Stimulated activated CD4-positive, alpha-beta T cell treated with anti-CD3 and anti-CD28 coated beads, Interleukin-15, amount 100 ng/mL, for 24 hours (primary cell): ENCODE measurements at regions not wholly inside any gene's neighbourhood (a gene's known extent, or its start where the extent isn't known, plus 50 kb on each side); places are given as distances from the start of the nearest gene placed in this dataset.
"Not testable (repeated sequence)": the region's sequence is repeated elsewhere in the genome, so short reads cannot be mapped to it uniquely, and the experiment has no call there.

Experiments
- DNase-seq: peaks from one replicate; pipeline ENCODE4 v3.0.0-alpha.2; 2020

DNA sequence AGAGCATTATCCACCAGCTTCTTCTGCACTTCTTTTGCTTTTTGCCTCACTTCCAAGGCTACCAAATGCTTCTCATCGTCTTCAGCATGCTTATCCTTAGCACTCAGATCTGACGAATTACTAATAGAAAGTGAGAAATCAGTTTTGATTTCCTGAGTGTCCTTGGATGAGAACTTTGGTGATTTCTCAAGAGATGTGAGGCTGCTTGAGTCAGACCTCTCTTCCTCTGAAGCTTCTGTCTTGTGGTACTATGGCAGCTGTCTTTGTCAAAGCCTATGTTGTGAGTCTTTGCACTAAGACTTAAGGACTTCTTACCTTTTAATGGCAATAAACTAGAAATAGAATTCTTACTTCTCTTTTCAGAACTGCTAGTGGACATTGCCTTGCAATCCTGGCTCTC is 169.9 kb downstream of the CPE start:
- DNase-seq, result no peak

GRCh38 chr4:165553221-165553810 is 174.5 kb downstream of the CPE start:
- no peak for DNase-seq

GRCh38 chr4:165555302-165555701 is 176.5 kb downstream of the CPE start:
- no peak for DNase-seq

DNA sequence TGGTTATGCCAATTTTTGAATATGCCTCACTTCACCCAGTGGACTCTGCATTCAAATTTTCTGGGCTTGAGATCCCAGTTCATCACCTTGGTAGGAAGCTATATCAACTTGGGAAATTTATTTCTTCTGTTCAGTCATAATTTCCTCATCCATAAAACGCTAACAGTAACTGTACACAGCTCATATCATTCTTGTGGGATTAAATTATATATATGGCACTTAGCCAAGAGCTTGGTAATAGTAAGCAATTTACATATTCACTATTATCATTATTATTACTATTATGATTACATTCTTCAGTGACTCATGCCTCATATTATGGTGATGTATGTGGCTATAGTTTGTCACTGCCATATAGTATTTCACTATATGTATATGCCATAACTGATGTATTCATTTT is 177.6 kb downstream of the CPE start:
- no peak for DNase-seq

DNA sequence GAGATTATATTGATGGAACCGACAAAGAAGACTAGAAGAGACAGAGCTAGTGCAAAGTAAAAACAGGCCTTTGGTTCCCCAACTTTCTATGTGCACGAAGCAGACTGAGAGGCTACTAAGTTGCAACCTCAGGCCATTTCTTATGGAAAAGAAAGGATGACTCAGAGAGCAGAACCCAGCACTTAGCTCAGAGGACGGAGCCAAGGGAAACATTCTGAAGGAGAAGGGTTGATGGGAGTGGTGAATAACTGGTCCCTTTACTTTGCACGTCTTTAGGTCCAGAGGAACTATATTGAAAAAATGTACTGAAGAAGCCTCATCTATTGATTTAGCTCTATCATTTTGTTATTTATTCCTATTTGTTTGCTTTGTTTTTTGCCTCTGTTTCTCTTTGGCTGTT is 182.1 kb downstream of the CPE start:
- no peak for DNase-seq

DNA sequence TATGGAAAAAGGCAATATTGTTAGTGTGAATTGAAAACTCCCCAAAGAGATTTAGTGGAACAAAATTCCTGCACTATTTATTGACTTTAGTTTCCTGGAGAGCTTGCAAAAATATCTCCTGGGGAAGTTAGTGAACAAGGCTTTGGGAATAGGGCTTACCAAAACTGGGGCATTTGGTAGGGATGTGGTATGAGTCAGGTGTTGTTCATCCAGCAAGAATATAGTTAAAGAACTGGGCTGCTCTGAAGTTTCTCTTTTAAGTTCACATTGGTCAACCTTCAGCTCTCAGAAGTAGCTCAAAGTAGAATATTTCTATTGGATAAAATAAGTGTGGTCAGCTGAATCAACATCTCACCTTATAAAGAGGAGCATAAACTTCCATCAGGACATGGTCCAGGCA is 185.0 kb downstream of the CPE start:
- DNase-seq, result no peak

GRCh38 chr4:165569031-165569430 is 190.2 kb downstream of the CPE start:
- no peak for DNase-seq

DNA sequence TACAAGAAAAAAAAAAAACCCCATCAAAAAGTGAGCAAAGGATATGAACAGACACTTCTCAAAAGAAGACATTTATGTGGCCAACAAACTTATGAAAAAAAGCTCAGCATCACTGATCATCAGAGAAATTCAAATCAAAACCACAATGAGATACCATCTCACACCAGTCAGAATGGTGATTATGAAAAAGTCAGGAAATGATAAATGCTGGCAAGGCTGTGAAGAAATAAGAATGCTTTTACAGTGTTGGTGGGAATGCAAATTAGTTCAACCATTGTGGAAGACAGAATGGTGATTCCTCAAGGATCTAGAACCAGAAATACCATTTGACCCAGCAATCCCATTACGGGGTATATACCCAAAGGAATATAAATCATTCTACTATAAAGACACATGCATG is 192.7 kb downstream of the CPE start:
- DNase-seq, result not testable (repeated sequence)

- DNase-seq, result no peak
Measured at GRCh38 chr4:165580351-165580905, 201.6 kb downstream of the CPE start.

GRCh38 chr4:165583341-165583740 is 204.5 kb downstream of the CPE start:
- DNase-seq, result no peak

DNA sequence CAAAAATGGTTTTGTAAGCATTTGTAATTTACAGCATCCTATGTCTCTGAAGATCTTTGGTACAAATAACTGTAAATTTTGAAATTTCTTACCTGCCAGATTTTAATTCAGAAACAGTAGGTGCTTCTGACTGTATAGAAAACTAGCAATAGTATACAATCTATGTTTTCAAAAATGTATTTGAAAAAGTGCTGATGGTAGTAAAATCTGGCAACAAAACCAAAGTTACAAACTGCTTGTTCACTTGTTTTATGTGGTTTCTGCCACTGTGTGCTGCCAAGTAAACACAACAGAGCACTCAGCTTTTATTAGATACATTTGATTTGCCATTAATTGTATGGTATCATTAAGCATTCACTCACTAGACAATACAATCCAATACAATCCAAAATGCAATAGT is 206.1 kb downstream of the CPE start:
- no peak for DNase-seq

DNA sequence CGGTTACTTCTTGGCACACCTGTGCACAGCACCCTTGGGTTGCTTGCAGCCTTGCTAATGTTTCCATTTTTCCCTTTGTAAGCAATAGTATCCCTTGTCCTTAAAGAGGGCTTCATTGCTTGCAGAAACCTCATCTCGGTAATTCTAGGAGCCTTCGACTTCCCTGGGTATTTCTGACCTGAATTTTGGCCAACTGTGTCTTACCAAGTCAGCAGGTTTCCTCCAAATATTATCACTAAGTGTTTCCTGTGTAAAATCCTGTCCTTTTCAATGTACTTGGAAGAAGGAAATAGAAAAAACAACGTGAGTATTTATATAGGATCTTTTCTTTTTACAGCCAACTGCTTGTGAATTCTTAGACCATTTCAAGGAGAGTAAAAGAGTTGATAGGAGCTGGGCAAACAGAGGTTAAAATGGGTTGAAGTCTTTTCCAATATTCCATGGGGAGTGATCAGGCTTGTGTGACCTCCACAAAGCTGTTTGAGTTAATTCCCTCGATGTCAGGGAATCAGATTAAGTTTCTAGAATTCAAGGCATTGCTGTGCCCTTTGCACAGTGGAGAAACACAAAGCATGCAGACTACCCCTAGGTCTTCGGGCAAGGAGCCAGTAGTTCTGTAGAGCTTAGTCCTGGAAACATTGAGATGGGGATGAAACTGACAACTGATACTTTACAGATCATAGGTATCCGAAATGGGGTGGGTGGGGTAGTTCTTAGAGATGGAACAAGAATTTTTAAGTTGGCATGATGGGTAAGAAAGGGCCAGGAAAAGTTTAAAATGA is 209.9 kb downstream of the CPE start:
- no peak for DNase-seq

GRCh38 chr4:165592386-165592785 is 213.6 kb downstream of the CPE start:
- no peak for DNase-seq

DNA sequence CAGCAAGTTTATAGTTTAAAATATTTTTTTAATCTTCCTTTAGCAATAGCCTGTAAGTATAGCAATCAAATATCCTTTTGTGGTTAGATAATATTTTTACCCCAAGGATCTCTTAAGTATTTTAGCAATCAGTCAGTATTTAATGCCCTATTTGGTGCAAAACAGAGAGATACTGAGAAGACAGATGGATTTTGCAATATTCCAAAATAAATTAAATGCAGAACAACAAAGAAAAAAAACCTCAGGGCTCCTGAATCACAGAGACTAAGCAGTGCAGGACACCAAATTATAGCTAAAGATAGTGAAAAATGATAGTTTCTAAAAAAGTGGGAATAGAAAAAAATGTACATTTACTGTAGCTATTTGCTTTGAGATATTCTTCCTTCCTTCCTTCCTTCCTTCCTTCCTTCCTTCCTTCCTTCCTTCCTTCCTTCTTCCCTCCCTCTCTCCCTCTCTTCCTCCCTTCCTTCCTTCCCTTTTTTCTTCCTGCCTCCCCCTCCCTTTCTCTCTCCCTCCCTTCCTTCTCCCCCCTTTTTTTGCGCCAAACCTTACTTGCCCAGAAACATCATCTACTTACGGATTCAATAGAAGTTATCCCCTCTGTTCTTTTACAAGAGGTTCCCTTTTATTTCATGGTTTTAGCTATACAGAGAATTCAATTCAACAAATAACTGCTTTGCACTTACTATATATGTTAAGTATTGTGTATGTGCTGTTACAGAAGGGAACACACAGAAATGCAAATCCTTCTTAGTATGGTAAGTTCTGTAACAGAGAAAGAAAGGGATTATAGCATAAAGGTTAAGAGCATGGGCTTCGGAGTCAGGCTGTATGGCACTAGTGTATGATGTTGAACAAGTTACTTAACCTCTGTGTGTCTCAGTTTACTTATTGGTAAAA is 219.0 kb downstream of the CPE start:
- no peak for DNase-seq

- no peak for DNase-seq
Measured at GRCh38 chr4:165600959-165601683, 222.3 kb downstream of the CPE start.

DNA sequence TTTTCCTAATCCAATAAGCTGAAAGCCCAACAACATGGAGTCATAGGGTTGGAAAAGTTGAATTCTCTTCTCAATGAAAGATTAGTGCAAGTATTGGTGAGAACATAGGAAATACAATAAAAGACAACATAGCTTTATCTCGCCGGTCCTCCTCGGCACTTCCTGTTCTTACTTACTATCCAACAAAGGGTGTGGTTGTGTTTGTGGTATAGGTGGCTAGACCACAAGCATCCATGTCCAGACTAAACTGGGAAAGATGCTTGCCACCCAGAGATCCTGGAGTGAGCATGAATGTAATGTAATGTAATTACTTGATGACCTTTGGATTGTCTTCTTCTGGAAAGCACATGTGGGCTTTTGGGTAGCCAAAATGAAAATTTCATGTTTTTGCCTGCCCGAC is 223.8 kb downstream of the CPE start:
- DNase-seq, result no peak

GRCh38 chr4:165604181-165604580 is 225.4 kb downstream of the CPE start:
- DNase-seq, result no peak

GRCh38 chr4:165605811-165606210 is 227.0 kb downstream of the CPE start:
- DNase-seq, result no peak

- DNase-seq, result no peak
Measured at GRCh38 chr4:165606465-165607205, 227.8 kb downstream of the CPE start.

DNA sequence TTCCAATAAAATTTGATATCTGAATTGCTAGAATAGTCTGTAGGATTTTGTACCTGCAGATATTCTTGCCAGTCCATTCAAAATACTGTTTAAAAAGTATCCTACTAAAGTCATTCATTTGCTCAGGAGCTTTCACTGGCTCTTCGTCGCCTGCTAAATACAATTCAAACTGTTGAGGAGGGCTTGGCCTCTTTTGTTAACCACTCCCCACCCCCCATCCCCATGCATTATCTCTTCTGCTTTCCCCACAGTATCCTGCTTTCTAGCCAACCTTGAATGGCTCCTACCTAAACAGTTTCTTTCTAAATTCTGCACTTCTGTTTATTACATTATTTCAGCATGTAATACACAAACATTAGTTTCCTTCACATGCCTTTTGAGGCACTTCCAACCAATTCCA is 230.8 kb downstream of the CPE start:
- DNase-seq, result no peak

GRCh38 chr4:165610679-165611437 is 232.1 kb downstream of the CPE start:
- DNase-seq, result no peak
